Vagina (tissue), 2 donors: ENCODE measurements at regions not wholly inside any gene's neighbourhood (a gene's known extent, or its start where the extent isn't known, plus 50 kb on each side); places are given as distances from the start of the nearest gene placed in this dataset.

ENCODE experiments used
- DNase-seq, 2 donors: peaks; one replicate each; pipeline ENCODE4 v3.0.0-alpha.2; 2017; ENCODE audit errors: extremely low spot score in 2 of 2
- H3K27ac ChIP-seq: fragments of 200-600 bp; sonication (generic); one replicate; pipeline ENCODE4 v1.5.1; 2019
- H3K27me3 ChIP-seq: fragments of 200-600 bp; sonication (generic); one replicate; pipeline ENCODE4 v1.5.1; 2019
- H3K36me3 ChIP-seq, 2 donors: fragments of 200-600 bp; sonication (generic); one replicate each; pipeline ENCODE4 v1.5.1; 2017 to 2019
- H3K4me1 ChIP-seq: fragments of 200-600 bp; sonication (generic); one replicate; pipeline ENCODE4 v1.5.1; 2019
- H3K4me3 ChIP-seq, 2 donors: fragments of 200-600 bp; sonication (generic); 1 replicate in 1 of 2; 2 replicates in 1 of 2; pipeline ENCODE4 v1.5.1; 2016 to 2019
- H3K9me3 ChIP-seq: fragments of 200-600 bp; sonication (generic); one replicate; pipeline ENCODE4 v1.5.1; 2019
- CTCF ChIP-seq, 3 experiments: fragments of 450-650 bp in 2 of 3; fragments of 200-600 bp in 1 of 3; sonication (generic) in 1 of 3; IDR thresholded peaks; one replicate each; pipeline ENCODE4 v1.5.1; 2017 to 2019; ENCODE audit warnings: antibody characterized with exemption in 3 of 3, mild to moderate bottlenecking in 2 of 3, moderate library complexity in 2 of 3
- POLR2A ChIP-seq, 2 donors: fragments of 450-650 bp; IDR thresholded peaks; one replicate each; pipeline ENCODE4 v1.6.1; 2017; ENCODE audit warnings: antibody characterized with exemption in 2 of 2, mild to moderate bottlenecking in 2 of 2, moderate library complexity in 2 of 2
- POLR2AphosphoS5 ChIP-seq, 2 donors: sonication (generic); formaldehyde crosslinking; IDR thresholded peaks; one replicate each; pipeline ENCODE4 v1.9.0; 2017; ENCODE audit warnings: antibody characterized with exemption in 2 of 2, mild to moderate bottlenecking in 2 of 2, low read depth in 1 of 2; ENCODE audit not compliant: insufficient read depth in 1 of 2
- intact Hi-C: fragments of 100-400 bp; cut with DNase I; formaldehyde crosslinking; loops from one replicate; pipeline ENCODE4 v1.15.1; 2023

- Histone ChIP-seq H3K4me1 (no peaks in the 10 kb centered on the region), H3K9me3 (no peaks in the 10 kb centered on the region), H3K27me3 (no peaks in the 10 kb centered on the region), H3K36me3 (peaks cover 0 to 10% of the 10 kb centered on the region in 2 donors), H3K4me3 (no peak overlapping the region), H3K27ac (no peak overlapping the region)
- intact Hi-C loops = no loop called here
- TF ChIP-seq POLR2AphosphoS5 (IDR thresholded peaks at IDR 0.05; ENCODE audit: insufficient read depth in 1 of 2, low read depth in 1 of 2) (no peak), POLR2A (IDR thresholded peaks at IDR 0.05) (no peak), CTCF (IDR thresholded peaks at IDR 0.05) (no peak)
- no peak for DNase-seq
These were observed 220.6 kb upstream of the RGS6 start for GRCh38 chr14:71711619-71712018.

DNA sequence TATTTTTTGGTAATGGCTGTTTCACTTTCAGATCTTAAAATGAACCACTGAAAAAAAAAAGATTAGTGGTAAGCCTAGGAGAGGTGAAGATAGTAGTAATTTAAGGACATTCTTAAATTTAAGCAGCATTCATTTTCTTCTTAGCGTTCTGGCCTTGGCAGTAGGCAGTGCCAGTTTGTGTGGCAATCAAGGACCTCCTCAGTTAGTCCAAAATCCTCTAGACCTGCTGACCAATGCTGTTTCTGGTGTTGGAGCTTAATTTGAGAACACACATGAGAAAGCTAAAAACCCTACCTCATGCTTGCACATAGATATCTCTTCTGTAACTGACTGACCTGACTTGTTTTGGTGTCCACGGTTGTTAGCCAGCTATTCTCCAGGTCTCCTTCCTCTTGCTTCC is 219.8 kb upstream of the RGS6 start:
- intact Hi-C loops = no loop called here
- peaks cover 0 to 7% of the 10 kb centered on the region in 2 donors for H3K36me3 ChIP-seq
- no peaks in the 10 kb centered on the region for H3K27me3 ChIP-seq
- H3K4me1 ChIP-seq = no peaks in the 10 kb centered on the region
- DNase-seq = no peak
- H3K4me3 ChIP-seq = no peak overlapping the region
- TF ChIP-seq POLR2AphosphoS5 (IDR thresholded peaks at IDR 0.05; ENCODE audit: insufficient read depth in 1 of 2, low read depth in 1 of 2) = no peak
- no peak for TF ChIP-seq CTCF (IDR thresholded peaks at IDR 0.05)
- no peak for TF ChIP-seq POLR2A (IDR thresholded peaks at IDR 0.05)
- H3K27ac ChIP-seq = no peak overlapping the region
- no peaks in the 10 kb centered on the region for H3K9me3 ChIP-seq

- H3K27ac ChIP-seq = no peak overlapping the region
- intact Hi-C loops = no loop called here
These were observed 219.2 kb upstream of the RGS6 start for GRCh38 chr14:71713016-71713415.

GRCh38 chr14:71713451-71713850 is 218.8 kb upstream of the RGS6 start:
- intact Hi-C loops = no loop called here
- no peak overlapping the region for H3K4me3 ChIP-seq
- no peak overlapping the region for H3K27ac ChIP-seq
- H3K27me3 ChIP-seq = no peaks in the 10 kb centered on the region
- no peaks in the 10 kb centered on the region for H3K9me3 ChIP-seq
- peaks cover 0 to 7% of the 10 kb centered on the region in 2 donors for H3K36me3 ChIP-seq
- TF ChIP-seq CTCF (IDR thresholded peaks at IDR 0.05) (no peak), POLR2AphosphoS5 (IDR thresholded peaks at IDR 0.05; ENCODE audit: insufficient read depth in 1 of 2, low read depth in 1 of 2) (no peak), POLR2A (IDR thresholded peaks at IDR 0.05) (no peak)
- no peaks in the 10 kb centered on the region for H3K4me1 ChIP-seq
- DNase-seq = no peak

More at GRCh38 chr14:71713016-71713415, 219.2 kb upstream of the RGS6 start:
- Histone ChIP-seq H3K4me3 (no peak overlapping the region), H3K4me1 (no peaks in the 10 kb centered on the region), H3K9me3 (no peaks in the 10 kb centered on the region), H3K36me3 (peaks cover 0 to 7% of the 10 kb centered on the region in 2 donors), H3K27me3 (no peaks in the 10 kb centered on the region)
- TF ChIP-seq POLR2A (IDR thresholded peaks at IDR 0.05) (no peak), POLR2AphosphoS5 (IDR thresholded peaks at IDR 0.05; ENCODE audit: insufficient read depth in 1 of 2, low read depth in 1 of 2) (no peak), CTCF (IDR thresholded peaks at IDR 0.05) (no peak)
- no peak for DNase-seq

DNA sequence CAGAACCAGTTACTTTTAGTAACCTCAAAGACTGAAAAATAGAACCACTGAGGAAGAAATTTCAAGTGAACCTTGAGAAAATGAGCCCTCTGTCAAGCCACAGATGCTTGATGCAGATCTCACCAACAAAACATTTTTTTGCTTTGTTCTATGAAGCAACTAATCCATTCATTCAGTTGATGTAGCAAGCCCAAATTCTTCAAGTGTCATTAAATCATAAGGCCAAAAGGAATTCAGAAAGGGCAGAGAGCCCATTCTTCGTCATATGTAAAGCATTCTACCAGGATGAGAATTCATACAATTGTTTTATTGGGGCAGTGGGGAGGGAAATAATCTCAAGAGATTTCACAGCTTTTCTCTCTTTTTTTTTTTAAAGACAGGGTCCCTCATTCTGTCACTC is 218.0 kb upstream of the RGS6 start:
- H3K36me3 ChIP-seq = peaks cover 0 to 6% of the 10 kb centered on the region in 2 donors
- intact Hi-C loops = no loop called here
- no peak overlapping the region for H3K4me3 ChIP-seq
- no peaks in the 10 kb centered on the region for H3K4me1 ChIP-seq
- H3K27ac ChIP-seq = no peak overlapping the region
- TF ChIP-seq POLR2AphosphoS5 (IDR thresholded peaks at IDR 0.05; ENCODE audit: insufficient read depth in 1 of 2, low read depth in 1 of 2) (no peak), POLR2A (IDR thresholded peaks at IDR 0.05) (no peak)
- H3K27me3 ChIP-seq = no peaks in the 10 kb centered on the region
- no peaks in the 10 kb centered on the region for H3K9me3 ChIP-seq
- no peak for DNase-seq
